NCI-H524 treated with DMSO at 0.1 percent for 48 hours (cell line): ENCODE measurements at regions not wholly inside any gene's neighbourhood (a gene's known extent, or its start where the extent isn't known, plus 50 kb on each side); places are given as distances from the start of the nearest gene placed in this dataset.

Experiments
- DNase-seq: peaks from one replicate; lab custom pipeline; 2025; lab: John Stamatoyannopoulos, UW

GRCh38 chr12:3336606-3337311 is 154.2 kb upstream of the PRMT8 start:
- no peak for DNase-seq

GRCh38 chr12:3337944-3338343 is 153.1 kb upstream of the PRMT8 start:
- no peak for DNase-seq

- no peak for DNase-seq
Measured at GRCh38 chr12:3339221-3339620, 151.8 kb upstream of the PRMT8 start.

- DNase-seq, result no peak
Measured at GRCh38 chr12:3341594-3341993, 149.4 kb upstream of the PRMT8 start.

- peak; percentile 97 for DNase-seq
Measured at GRCh38 chr12:3342051-3342450, 149.0 kb upstream of the PRMT8 start.

GRCh38 chr12:3348055-3348454 is 142.9 kb upstream of the PRMT8 start:
- DNase-seq, result no peak

GRCh38 chr12:3350432-3350831 is 140.6 kb upstream of the PRMT8 start:
- DNase-seq, result no peak

- DNase-seq, result no peak
Measured at GRCh38 chr12:3351731-3352130, 139.3 kb upstream of the PRMT8 start.

- no peak for DNase-seq
Measured at GRCh38 chr12:3352230-3352629, 138.8 kb upstream of the PRMT8 start.

- DNase-seq, result no peak
Measured at GRCh38 chr12:3353621-3354020, 137.4 kb upstream of the PRMT8 start.

- no peak for DNase-seq
Measured at GRCh38 chr12:3354586-3354985, 136.4 kb upstream of the PRMT8 start.

- no peak for DNase-seq
Measured at GRCh38 chr12:3355378-3355900, 135.6 kb upstream of the PRMT8 start.

- no peak for DNase-seq
Measured at GRCh38 chr12:3357950-3358525, 133.0 kb upstream of the PRMT8 start.

GRCh38 chr12:3359478-3359877 is 131.5 kb upstream of the PRMT8 start:
- no peak for DNase-seq

GRCh38 chr12:3361146-3361545 is 129.9 kb upstream of the PRMT8 start:
- DNase-seq, result no peak

- no peak for DNase-seq
Measured at GRCh38 chr12:3362737-3363136, 128.3 kb upstream of the PRMT8 start.

- no peak for DNase-seq
Measured at GRCh38 chr12:3363608-3364007, 127.4 kb upstream of the PRMT8 start.

- no peak for DNase-seq
Measured at GRCh38 chr12:3364226-3364625, 126.8 kb upstream of the PRMT8 start.

GRCh38 chr12:3364661-3365462 is 126.1 kb upstream of the PRMT8 start:
- DNase-seq, result no peak

- DNase-seq, result no peak
Measured at GRCh38 chr12:3365463-3366411, 125.3 kb upstream of the PRMT8 start.

- no peak for DNase-seq
Measured at GRCh38 chr12:3366451-3367110, 124.4 kb upstream of the PRMT8 start.
